Activated CD8-positive, alpha-beta memory T cell treated with anti-CD3 and anti-CD28 coated beads for 36 hours (primary cell): ENCODE measurements at regions not wholly inside any gene's neighbourhood (a gene's known extent, or its start where the extent isn't known, plus 50 kb on each side); places are given as distances from the start of the nearest gene placed in this dataset.

Experiments used
- CTCF ChIA-PET: fragments of 350-600 bp; sonication (Branson Sonifier 250); formaldehyde crosslinking; loops from one replicate; lab custom pipeline; 2021; ENCODE audit warnings: antibody characterized with exemption; lab: Charles Lee
- POLR2A ChIA-PET: fragments of 350-600 bp; sonication (Branson Sonifier 250); formaldehyde crosslinking; loops from one replicate; lab custom pipeline; 2021; ENCODE audit warnings: antibody characterized with exemption; lab: Charles Lee

DNA sequence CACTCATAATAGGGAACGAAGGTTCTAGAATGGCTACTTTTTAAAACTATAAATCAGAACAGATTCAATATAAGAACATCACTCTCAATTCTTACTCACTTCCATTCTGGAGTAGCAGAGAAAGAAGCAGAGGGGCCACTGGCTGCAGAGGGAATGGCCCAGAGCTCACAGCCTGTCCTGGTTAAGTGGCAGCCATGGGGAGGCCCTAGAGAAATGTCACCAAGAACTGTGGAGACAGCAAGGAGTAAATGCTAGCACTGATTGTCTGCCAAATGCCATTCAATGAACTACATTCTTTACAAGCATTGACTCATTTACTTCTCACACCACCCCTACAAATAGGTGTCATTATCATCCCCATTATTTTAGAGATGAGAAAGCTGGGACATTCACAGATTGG is 74.6 kb upstream of the KCNMA1 start:
- POLR2A ChIA-PET: no interaction called here
- CTCF ChIA-PET: interaction anchor here (0.5 to 2.5 kb wide), 9 partner anchors 17 to 546 kb away, joined by 3 to 12 read pairs (median 4); no protein-coding TSS in a partner anchor

DNA sequence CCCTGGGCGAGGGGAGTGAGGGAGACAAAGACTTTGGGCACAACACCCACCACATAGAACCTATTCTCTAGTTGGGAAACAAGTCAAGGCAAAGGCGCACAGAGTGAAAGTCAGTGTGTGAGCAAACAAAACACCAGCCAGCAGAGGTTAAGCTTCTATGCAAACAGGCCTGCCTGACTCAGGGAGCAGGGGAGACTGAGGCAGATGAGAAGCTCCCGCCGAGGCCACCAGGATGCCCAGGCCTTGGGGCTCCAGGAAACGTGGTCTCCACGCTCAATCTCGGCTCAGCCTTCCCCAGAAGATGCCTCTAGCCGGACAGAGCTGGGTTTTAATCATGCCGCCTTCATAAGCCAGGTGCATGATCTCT is 74.1 kb upstream of the KCNMA1 start:
- CTCF ChIA-PET: interaction anchor here (0.8 to 2.5 kb wide), 12 partner anchors 8 to 546 kb away, joined by 3 to 12 read pairs (median 4); no protein-coding TSS in a partner anchor
- POLR2A ChIA-PET: no interaction called here

- ChIA-PET POLR2A (no interaction called here), CTCF (interaction anchor here (0.8 to 2.5 kb wide), 11 partner anchors 9 to 545 kb away, joined by 3 to 12 read pairs (median 4); no protein-coding TSS in a partner anchor)
Observed at GRCh38 chr10:77710759-77711682, 73.4 kb upstream of the KCNMA1 start.

- ChIA-PET CTCF (interaction anchor here (1.8 kb wide), 1 partner anchor 9 kb away, joined by 4 read pairs; no protein-coding TSS in a partner anchor), POLR2A (no interaction called here)
Observed at GRCh38 chr10:77710081-77710551, 72.5 kb upstream of the KCNMA1 start.

DNA sequence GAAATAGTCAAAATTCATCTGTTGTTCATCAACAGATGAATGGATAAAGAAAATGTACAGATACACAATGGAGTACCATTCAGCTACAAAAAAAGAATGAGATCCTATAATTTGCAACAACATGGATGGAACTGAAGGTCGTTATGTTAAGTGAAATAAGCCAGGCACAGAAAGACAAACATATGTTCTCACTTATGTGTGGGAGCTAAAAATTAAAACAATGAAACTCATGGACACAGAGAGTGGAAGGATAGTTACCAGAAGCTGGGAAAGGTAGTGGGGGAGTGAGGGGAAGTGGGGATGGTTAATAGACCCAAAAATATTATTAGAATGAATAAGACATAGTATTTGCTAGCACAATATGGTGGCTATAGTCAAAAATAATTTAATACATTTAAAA is 70.0 kb upstream of the KCNMA1 start:
- CTCF ChIA-PET: interaction anchor here (0.8 kb wide), 1 partner anchor 17 kb away, joined by 3 read pairs; no protein-coding TSS in a partner anchor
- POLR2A ChIA-PET: no interaction called here

DNA sequence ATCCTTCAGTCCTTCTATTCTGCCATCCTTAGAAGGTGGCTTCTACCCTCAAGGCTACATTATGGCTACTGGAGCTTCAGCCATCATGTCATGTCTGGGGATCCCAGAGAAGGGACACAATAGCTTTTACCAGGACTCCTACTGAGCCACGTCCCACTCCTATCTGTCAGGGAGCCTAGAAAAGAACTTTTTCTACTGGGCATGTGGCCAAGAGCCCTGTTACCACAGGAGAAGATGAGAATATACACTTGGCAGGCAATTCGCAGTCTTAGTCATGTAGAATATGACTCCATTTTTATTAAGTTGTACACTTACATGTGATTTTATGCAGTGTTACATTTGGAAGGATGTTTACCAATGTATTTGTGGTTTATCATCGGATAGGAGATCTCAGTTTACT is 64.6 kb upstream of the KCNMA1 start:
- ChIA-PET CTCF (no interaction called here), POLR2A (no interaction called here)

DNA sequence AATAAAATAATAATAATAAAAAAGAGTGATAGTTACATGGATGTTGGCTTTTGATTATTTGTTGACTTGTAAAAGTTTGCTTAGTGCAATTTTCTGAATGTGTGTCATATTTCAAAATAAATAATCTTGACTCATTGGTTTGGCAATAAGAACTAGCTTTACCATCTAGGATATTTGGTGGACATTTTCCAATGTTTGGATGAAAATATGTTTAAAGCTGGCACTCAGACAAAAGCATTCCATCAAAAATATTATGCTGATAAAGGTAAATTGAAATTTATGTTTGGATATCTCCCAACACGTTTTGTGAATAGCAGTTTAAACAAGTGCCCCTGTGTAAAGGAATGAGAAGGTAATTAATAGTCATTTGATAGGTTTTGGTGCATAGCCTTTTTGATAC is 62.5 kb upstream of the KCNMA1 start:
- POLR2A ChIA-PET: no interaction called here
- CTCF ChIA-PET: interaction anchor here (1.5 kb wide), 1 partner anchor 11 kb away, joined by 4 read pairs; no protein-coding TSS in a partner anchor

GRCh38 chr10:77699080-77699645 is 61.6 kb upstream of the KCNMA1 start:
- POLR2A ChIA-PET: no interaction called here
- CTCF ChIA-PET: interaction anchor here (0.6 kb wide), 1 partner anchor 350 kb away, joined by 3 read pairs; no protein-coding TSS in a partner anchor

GRCh38 chr10:77698267-77698931 is 60.8 kb upstream of the KCNMA1 start:
- ChIA-PET CTCF (interaction anchor here (0.6 kb wide), 1 partner anchor 350 kb away, joined by 3 read pairs; no protein-coding TSS in a partner anchor), POLR2A (no interaction called here)

DNA sequence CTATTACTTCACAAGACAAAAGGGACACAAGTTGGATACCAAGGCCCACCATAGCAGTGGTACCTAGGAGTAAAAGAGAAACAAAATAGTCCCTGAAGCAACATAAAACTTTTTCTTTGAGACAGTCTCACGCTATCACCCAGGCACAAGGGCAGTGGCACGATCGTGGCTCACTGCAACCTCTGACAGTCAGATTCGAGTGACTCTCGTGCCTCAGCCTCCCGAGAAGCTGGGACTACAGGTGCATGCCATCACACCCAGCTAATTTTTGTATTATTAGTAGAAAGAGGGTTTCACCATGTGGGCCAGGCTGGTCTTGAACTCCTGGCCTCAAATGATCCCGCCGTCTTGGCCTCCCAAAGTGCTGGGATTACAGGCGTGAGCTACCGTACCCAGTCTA is 59.0 kb upstream of the KCNMA1 start:
- CTCF ChIA-PET: no interaction called here
- POLR2A ChIA-PET: no interaction called here

DNA sequence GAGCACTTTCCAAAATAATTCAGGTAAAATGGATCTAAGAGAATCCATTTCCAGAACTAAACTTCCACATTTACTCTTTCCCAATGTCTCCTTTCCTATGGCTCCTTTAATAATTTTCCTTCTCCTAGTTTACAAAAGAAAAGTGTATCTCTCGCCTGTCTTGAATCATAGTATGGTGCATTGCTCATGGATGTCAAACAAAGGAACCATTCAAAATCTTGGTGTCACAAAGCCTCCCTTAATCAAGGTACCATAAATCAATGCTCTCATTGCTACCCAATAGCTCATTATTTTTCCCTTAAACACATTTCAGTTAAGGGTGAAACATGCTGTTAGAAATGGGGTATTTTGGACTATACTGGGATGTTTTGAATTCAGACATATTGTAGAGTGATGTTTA is 57.6 kb upstream of the KCNMA1 start:
- CTCF ChIA-PET: interaction anchor here (1.2 kb wide), 1 partner anchor 18 kb away, joined by 3 read pairs; no protein-coding TSS in a partner anchor
- POLR2A ChIA-PET: no interaction called here

DNA sequence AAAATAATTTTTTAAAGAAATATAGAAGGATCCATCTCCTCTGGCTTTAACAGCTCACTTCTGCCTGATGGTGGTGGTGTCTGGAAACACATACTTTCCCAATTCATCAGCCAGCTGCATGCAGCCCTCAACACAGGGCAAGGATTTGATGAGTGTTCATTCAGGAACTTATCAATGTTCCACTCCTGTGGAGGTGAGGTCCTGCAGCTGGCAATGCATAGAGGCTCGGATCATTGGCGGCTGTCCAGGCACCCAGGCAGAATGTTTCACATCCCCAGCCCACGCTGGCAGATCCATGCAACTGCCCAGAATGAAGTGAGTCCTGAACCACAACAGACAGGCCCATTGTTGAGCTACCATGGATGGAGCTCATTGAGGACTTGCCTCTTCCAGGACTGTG is 55.2 kb upstream of the KCNMA1 start:
- POLR2A ChIA-PET: no interaction called here
- CTCF ChIA-PET: no interaction called here

- ChIA-PET CTCF (no interaction called here), POLR2A (no interaction called here)
Observed at GRCh38 chr10:77689339-77689738, 51.7 kb upstream of the KCNMA1 start.

DNA sequence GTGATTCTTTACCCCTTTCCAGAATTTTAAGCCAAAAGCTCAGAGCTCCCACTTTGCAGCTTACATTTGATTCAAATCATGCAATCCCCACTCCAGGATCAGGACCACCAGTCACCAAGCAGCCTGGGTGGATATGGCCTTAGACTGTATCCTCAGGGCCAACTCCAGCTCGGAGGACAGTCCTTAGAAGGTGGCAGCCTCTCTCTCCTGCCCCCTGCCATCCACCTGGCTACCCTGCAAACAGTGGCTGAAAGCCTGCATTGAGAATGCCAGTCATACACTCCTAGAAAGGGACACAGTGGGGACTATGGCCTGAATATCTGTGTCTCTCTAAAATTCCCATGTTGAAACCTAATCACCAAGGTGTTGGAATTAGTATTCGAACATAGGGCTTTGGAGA is 50.0 kb upstream of the KCNMA1 start:
- CTCF ChIA-PET: no interaction called here
- POLR2A ChIA-PET: no interaction called here
